Stimulated activated CD4-positive, alpha-beta T cell treated with anti-CD3 and anti-CD28 coated beads, Interleukin-4, amount 100 ng/mL, for 1 hour (primary cell): ENCODE measurements at regions not wholly inside any gene's neighbourhood (a gene's known extent, or its start where the extent isn't known, plus 50 kb on each side); places are given as distances from the start of the nearest gene placed in this dataset.
"Not testable (repeated sequence)": the region's sequence is repeated elsewhere in the genome, so short reads cannot be mapped to it uniquely, and the experiment has no call there.

Source experiments
- DNase-seq: peaks from one replicate; pipeline ENCODE4 v3.0.0-alpha.2; 2020

DNA sequence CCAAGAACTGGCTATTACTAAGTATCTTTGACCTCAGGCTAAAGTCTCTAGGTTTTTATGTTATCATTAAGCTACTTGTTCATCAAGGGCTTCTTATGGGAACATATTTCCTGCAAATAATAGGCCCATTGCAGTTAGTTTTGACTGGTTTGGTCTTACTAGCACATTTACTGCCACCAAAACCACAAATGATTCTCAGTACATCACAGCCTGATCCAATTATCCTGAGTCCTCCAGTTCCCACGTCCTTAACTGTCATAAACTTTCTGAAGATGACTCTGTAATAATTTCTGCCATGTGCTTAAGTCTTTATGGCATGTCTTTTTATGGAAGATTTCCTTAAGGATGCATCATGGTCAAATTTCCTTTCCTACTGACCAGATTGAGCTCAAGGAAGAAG, 123.3 kb upstream of the TANK start:
- DNase-seq = no peak

DNA sequence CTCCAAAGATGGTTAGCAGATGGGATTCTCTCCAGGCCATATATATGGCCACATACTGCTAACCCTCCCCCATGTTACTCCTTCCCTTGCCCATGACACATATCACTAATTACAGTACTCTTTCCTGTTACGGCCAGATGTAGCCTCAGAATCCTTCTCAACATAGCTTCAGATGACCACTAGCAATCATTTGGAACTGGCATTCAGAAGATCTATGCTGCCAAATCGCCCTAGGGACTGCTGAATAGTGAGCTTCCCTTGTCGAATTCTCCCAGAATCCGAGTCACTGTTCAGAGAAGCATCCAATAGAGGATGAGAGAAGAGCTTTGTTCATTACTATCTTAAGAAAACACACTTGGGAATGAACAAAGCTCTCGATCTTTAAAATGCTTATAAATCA, 121.2 kb upstream of the TANK start:
- DNase-seq = no peak

DNA sequence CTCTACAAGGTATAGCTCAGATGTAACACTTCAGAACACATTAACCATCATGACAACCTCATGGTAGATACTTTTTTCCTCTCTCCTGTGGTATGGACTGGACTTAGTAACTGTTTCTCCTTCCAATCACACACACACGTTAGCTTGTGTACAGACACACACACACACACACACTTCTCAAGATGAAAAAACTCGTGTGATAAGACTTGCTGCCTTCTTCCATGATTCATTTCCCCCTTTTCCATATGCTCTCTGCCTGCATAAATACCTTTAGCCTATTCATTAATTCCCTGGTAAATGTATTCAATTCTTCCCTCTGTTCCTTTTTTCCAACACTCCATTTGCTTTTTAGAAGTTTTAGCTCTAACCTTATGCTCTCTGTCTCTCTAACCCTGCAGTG, 118.9 kb upstream of the TANK start:
- DNase-seq = no peak

DNA sequence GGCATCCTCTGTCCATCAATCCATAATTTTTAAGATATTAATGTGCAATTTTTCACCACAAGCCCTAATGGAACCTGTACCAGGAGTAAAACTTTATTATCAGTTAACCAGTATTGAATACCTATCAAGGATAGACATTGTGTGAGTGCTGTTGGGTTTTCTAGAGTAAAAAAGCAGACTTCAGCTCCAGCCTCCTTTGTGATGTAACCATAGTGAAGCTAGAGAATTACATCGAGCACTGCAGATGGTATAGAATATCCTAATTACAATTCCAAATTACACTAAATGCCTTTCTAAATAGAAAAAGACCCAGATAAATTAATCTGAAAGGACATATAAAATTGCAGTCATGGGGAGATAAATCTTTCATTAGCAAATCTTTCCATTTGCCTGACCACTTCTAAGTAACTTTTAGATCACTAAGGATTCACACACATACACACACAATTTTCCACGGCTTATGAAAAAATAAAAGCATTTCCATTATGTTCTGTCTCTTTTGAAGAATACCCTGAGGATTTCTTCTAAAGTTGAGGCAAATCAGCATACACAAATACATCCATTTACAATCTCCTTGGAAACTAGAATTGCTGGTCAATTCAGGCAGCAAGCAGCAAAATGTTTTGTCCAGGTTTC, 117.1 kb upstream of the TANK start:
- DNase-seq = no peak

DNA sequence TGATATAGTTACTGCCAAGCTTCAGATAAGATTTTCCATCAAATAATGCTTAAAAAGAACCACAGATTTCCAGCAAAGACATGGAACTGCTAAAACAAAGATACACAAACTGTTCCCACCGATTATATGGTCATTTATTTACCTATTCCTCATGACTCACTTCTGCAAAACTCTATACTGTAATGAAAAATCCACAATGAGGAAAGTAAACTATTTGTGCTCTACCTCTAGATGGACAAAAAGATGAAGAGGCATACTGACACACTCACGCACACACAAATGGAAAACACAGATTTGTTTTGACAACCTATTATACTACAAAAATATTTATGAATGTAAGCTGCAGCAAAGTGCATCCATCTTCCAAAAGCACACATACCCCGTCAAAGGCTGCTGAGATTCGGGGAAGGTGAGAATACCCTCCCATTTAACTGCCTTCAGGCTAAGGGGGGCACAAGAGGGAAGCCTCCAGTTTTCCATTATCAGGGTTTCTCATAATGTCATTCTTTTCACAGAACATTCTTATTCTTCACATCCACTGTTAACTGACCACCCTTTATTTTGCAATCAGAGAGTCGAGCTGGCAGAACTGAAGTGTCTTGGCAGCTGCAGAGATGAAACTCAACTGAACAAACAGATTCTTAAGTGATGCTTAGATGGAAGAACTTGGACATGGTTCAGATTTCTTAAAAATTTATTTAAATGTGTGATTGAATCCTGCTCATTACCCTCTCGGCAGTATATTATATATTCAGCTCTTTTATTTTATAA, 115.9 kb upstream of the TANK start:
- DNase-seq = no peak

DNA sequence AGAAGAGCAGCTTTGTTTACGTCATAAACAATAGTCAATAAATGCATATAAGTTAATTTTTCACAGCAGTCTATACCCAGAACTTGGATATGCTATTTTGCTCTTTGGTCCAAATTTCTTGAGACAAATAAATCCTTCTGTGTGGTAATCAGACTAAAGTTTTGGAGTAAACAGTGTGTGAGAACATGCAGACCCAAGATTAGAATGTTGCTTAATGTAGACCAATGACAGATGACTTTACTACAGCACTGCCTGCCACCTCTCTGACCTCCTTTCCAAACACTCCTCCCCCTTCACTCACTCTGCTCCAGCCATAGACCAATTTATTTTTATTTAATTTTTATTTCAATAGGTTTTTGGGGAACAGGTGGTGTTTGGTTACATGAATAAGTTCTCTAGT, 115.3 kb upstream of the TANK start:
- DNase-seq = no peak

DNA sequence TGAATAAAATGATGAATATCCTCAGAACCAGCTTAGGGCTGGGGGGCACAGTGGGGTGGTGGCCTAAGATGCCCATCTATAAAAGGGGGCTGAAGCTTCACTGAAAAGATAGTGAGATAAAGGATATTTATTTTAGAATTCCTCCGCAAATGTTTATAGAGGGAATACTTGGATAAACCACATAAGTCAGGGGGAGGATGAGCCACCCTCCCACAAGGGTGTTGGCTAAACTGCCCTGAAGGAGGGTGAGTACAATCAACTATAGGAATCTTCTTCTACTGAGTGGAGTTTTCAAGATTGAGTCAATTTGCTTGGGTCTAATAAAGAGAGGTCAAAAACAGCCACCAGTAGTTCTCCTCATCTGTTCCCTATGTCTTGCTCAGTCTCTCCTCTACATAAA, 114.5 kb upstream of the TANK start:
- DNase-seq = no peak

DNA sequence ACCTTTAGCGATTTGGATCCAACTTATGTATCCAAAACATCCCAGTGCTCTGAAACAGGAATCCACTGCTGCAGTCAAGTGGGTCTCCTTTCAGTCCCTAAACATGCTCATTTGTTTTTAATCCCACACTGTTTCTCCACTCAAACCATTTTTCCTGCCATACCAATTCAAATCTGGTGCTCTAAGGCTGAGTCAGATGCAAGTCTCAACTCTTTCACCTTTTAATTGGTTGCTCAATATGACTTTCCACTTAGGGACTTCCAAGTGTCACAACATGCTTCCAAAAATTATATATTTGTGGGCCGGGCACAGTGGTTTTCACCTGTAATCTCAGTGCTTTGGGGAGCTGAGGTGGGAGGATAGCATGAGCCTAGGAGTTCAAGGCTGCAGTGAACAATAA, 113.4 kb upstream of the TANK start:
- DNase-seq = no peak

DNA sequence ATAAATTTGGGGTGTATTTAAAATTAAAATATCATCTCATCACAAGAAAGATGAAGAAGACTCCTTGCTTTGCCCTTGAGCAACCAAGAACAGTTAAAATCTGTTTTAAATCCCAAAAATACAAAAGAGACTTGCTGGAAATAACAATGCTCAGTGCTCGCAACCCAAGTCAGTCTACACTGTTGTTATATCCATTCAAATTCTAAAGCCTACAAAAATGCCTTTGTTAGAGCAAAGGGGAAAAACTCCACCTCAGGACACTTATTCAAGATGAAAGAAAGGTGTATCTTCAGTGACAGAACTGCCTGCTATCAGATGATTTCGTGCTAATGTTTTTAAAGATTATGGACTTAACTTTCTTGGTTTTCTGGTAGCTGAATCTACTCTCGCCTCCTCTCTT, 111.9 kb upstream of the TANK start:
- DNase-seq = no peak

DNA sequence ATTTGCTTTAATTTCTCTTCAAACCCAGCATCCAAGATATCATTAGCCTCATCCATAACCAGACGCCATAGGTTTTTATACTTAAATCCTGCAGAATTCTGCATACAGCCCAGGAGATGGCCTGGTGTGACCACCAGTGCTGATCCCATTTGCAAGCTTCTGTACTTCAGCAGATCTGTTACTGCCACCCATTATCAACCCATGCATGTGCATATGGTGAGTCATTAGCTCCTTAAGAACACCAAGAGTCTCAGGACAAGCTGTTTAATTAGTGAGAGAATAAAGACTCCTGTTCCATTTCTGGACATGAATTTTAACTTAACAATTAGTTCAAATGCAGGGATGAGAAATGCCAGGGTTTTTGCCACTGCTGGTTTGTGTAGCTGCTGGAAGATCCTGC, 110.7 kb upstream of the TANK start:
- no peak for DNase-seq

DNA sequence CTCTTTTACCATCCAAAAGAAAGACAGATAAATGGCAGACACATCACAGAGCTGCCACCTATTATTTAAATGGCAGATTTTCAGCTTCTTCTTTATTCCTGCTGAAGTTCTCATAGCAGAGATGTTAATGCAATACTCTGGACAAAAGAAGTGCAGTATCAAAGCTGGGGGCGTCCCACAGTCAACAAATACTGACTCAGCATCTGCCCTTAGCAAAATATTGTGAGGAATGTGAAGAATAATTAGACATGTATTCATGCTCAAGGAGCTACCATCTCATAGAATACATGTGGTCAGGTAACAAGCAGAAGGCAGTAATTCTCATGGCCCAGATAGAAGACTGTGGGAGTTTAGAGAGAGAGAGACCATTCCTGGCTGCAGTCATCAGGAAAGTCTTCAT, 108.0 kb upstream of the TANK start:
- no peak for DNase-seq

DNA sequence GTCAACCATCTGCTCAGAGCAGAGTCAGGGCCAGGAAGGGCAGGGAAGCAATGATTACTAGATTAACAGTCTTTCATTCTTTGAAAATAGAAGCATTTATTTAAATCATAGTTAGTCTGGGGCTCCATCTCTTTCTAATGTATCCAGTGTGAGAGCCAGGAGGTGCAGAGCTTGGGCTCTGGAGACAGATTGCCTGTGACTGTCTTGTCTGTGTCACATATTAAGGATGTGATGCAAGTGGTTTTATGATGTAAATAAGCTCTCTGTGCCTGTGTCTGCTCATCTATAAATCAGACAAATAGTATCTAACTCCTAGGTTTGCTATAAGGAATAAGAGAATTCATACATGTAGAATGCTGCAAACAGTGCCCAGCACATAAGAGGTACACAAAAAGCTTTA, 104.9 kb upstream of the TANK start:
- no peak for DNase-seq

DNA sequence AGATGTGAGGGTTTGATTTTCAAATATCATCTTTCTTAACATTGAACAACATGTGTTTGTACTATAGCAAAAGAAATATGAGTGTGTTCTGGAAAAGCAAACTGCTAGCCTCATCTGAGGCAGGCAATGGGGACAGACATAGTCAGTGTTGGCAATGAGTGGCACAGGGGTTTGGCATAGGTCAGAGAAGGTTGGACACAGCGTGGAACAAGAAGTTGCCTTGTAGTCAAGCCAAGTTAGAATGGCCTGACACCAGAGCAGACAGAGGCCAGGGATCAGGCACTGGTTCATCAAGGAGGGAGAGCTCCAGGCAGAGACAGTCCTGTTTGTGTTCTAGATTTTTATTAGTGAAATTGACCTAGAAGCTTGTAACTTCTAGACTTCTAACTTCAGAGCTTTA, 100.8 kb upstream of the TANK start:
- DNase-seq = no peak

DNA sequence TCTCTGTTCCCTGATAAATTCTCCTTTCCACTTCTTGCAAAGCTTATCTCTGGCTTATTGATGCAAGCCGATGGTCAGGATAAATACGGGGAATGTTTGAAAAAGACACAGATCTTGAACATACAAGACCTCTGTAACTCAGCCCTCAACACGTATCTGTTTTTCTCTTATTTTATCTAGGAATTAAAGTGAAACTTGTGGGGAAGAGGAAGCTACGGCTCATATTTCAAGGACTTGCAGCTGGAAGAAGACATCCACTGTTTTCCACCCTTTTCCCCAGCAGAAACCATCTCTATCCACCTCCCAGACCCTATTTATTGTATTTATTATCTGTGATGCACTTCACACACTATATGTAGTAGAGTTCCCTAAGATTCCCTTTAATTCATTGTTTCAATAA, 98.4 kb upstream of the TANK start:
- DNase-seq = no peak

DNA sequence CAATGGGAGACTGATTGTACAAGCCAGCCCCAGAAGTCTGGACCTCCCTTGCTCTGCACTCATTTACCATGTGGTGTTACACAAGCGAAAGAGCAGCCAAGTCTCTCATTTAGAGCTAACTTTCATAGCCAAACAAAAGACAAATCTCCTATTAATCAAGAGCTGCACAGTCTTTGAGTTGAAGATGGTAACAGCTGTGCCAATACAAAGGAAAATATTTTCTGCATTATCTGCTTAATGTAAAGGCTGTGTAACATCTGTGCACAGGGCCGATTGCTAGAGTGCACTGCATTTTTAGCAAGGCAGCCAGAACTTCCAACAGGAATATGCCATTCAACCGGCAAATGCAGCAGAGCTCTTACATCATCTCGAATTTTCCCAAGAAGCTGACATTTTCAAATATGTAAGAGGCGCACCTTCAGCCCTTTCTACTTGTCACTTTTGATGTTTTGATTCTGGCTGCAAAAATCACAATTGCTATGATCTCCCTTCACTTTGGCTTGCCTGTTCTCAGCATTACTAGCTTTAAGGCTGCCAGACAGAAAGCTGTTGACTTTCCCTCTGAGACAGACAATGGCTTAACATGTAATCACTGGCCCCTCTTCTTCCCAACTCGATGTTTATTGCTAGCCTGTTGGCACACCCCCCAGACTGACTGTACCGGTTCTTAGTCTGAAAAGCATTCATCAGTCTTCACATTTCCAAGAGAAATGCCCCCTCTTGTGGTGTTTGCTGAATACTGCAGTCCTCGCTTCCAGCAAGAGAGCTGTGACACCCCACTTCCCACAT, 96.9 kb upstream of the TANK start:
- DNase-seq = peak; percentile 52

DNA sequence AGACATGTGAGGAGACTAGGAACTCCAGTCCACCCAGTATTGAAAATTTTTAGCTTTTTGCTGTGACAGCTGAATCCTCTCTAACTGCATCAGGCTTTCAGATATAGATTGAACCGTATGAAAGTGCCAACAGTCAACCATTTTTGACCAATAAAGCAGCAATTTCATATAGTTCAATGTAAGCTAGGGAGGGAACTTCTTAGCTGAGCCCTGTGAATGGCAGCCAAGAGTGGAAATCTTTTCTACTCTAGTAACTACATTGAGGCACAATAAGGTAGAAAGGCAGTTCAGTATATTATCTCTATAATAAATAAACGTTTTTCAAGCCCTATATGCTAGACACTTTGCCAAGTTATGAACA, 96.3 kb upstream of the TANK start:
- no peak for DNase-seq

DNA sequence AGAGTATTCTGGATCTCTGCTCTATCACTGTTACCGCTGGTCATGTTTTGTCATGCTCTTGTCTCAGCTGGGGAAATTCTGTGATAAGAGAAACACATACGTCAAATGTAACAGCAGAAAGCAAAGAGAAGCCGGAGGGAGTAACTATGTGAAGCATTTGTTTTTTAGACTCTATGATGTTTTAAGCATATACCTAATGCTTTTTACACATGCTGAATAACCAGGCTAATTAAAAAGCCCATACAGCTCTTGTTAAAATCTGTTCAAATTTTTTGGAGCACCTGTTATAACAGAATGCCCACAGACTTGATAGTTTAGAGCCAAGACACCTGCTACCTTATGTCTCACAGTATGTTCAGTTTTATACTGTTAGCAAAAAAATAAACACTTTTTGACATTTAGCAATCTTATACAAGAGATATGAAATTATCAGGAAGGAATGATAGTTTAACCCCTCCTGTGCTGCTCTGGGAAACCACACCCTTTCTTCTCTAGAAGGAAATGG, 92.3 kb upstream of the TANK start:
- no peak for DNase-seq

DNA sequence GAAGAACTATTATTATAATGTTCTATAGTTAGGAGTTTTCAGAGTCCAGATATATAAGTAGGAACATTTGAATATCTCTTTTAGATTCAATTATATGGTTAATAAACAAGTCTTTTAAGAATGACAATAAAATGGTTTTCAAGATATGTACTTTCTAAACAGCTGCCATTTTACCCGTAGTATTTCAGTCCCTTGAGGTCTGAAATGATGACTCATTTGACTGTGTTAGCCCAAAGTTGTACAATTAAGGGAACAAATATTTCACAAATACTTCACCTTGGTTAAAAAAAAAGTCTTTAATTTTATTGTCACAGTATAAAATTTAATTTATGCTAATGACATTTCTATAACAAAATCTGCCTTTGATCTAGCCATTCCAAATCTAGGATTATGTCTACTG, 91.6 kb upstream of the TANK start:
- DNase-seq = no peak

DNA sequence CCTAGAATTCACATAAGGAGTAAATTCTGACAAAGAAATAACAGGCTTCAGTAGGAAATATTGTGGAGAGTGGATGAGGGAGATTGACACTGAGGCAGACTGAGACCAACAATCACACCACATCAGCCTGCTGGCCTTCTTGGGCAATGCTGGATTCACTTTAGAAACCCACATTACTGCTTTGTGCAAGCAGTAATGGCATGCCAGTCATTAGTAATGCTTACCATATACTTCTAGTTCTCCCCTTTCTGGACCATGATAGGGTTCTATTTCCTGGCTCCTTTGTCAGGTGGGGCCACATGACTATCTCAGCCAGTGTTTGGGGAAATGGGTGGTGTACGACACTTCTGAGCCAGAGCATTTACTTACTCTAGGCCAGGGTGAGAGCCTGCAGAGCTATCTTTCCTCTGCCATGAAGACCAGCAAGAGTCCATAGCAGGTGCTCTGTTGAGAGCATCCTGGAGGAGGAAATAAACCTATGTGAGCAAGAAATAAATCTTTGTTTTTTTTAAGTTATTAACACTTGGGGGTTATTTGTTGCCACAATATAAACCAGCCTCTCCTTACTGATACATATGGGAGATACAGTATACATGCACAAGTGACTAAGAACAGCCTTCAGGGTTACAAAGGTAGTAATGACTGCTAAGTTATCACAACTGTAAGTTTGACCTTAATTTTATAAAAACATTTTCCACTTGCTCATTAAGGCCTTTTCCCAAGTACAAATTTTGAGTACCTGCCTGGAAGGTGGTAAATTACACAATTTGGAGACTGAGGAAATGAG, 89.3 kb upstream of the TANK start:
- DNase-seq = no peak

DNA sequence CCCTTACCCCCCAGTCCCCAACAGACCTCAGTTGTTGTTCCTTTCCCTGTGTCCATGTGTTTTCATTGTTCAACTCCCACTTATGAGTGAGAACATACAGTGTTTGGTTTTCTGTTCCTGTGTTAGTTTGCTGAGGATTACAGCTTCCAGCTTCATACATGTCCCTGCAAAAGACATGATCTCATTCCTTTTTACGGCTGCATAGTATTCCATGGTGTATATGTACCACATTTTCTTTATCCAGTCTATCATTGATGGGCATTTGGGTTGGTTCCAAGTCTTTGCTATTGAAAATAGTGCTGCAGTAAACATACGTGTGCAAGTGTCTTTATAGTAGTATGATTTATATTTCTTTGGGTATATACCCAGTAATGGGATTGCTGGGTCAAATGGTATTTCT, 87.8 kb upstream of the TANK start:
- DNase-seq = not testable (repeated sequence)

DNA sequence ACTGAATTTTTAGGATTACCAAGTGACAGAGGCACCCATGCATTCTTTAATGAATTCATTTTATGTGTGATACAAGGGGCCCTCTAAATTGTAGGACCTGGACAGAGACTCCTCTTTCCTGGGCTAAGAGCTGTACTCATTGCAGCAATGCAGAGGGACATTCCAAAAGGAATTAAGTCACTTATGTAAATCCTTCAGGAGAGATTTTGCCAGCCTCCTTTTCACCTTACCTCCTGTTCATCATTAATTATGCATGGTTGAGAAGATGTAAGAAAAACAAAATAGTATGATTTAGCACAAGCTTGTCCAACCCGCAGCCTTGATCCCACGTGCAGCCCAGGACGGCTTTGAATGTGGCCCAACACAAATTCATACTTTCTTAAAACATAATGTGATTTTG, 84.5 kb upstream of the TANK start:
- no peak for DNase-seq

DNA sequence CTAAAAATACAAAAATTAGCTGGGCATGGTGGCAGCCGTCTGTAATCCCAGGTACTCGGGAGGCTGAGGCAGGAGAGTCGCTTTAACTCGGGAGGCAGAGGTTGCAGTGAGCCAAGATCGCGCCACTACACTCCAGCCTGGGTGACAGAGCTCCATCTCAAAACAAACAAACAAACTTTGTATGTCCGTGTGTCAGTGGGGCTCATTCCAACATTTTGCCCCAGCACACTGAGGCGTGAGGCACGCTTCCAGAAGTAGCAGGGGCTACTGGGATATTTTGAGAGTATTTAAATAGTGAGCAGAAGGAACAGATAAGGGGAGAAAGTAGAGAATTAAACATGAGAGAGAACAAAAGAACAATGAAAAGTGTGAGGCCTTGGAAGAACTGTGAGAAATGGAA, 83.3 kb upstream of the TANK start:
- peak; percentile 2 for DNase-seq
